Mesendoderm (in vitro differentiated cells): ENCODE measurements at regions not wholly inside any gene's neighbourhood (a gene's known extent, or its start where the extent isn't known, plus 50 kb on each side); places are given as distances from the start of the nearest gene placed in this dataset.

Experiments used
- DNase-seq: peaks from one replicate; pipeline ENCODE4 v3.0.0; 2013
- H2AK5ac ChIP-seq: 2 replicates; pipeline ENCODE4 v1.6.1; 2013; ENCODE audit warnings: low read length, inconsistent platforms
- H2BK120ac ChIP-seq: 2 replicates; pipeline ENCODE4 v1.6.1; 2013; ENCODE audit warnings: low read depth, mild to moderate bottlenecking, low read length, moderate library complexity, mixed read lengths
- H2BK15ac ChIP-seq: replicated peaks from 2 replicates; pipeline ENCODE4 v1.6.1; 2013; ENCODE audit warnings: low read depth, mild to moderate bottlenecking, moderate library complexity
- H2BK5ac ChIP-seq: 2 replicates; pipeline ENCODE4 v1.6.1; 2013; ENCODE audit warnings: low read length, inconsistent platforms
- H3K18ac ChIP-seq: 2 replicates; pipeline ENCODE4 v1.6.1; 2013; ENCODE audit warnings: mild to moderate bottlenecking, low read length, mixed read lengths
- H3K23ac ChIP-seq: one replicate; pipeline ENCODE4 v1.6.1; 2013; ENCODE audit warnings: low read length
- H3K27ac ChIP-seq: 2 replicates; pipeline ENCODE4 v1.5.1; 2013; ENCODE audit warnings: low read depth, mild to moderate bottlenecking, inconsistent platforms, low read length, moderate library complexity
- H3K27me3 ChIP-seq: 2 replicates; pipeline ENCODE4 v1.6.1; 2013; ENCODE audit warnings: low read length, control low read depth, mild to moderate bottlenecking, inconsistent platforms; ENCODE audit not compliant: insufficient read depth, poor library complexity
- H3K36me3 ChIP-seq: 2 replicates; pipeline ENCODE4 v1.6.1; 2013; ENCODE audit warnings: low read length, inconsistent platforms; ENCODE audit not compliant: control insufficient read depth, insufficient read depth
- H3K4ac ChIP-seq: one replicate; pipeline ENCODE4 v1.6.1; 2013; ENCODE audit warnings: low read depth, mild to moderate bottlenecking, low read length, moderate library complexity
- H3K4me1 ChIP-seq: 2 replicates; pipeline ENCODE4 v1.6.1; 2013; ENCODE audit warnings: low read depth, low read length, inconsistent platforms; ENCODE audit not compliant: control insufficient read depth
- H3K4me2 ChIP-seq: 2 replicates; pipeline ENCODE4 v1.6.1; 2013; ENCODE audit warnings: low read length
- H3K4me3 ChIP-seq: 2 replicates; pipeline ENCODE4 v1.5.1; 2013; ENCODE audit warnings: mild to moderate bottlenecking, low read length
- H3K56ac ChIP-seq: one replicate; pipeline ENCODE4 v1.6.1; 2013; ENCODE audit warnings: low read length
- H3K79me1 ChIP-seq: 2 replicates; pipeline ENCODE4 v1.6.1; 2013; ENCODE audit warnings: low read length, inconsistent platforms
- H3K79me2 ChIP-seq: 2 replicates; pipeline ENCODE4 v1.6.1; 2013; ENCODE audit warnings: mild to moderate bottlenecking, low read length; ENCODE audit not compliant: control insufficient read depth, insufficient read depth
- H3K9ac ChIP-seq: 2 replicates; pipeline ENCODE4 v1.6.1; 2013; ENCODE audit warnings: low read length, inconsistent platforms
- H4K5ac ChIP-seq: one replicate; pipeline ENCODE4 v1.6.1; 2013; ENCODE audit warnings: low read length
- H4K8ac ChIP-seq: one replicate; pipeline ENCODE4 v1.6.1; 2013; ENCODE audit warnings: low read depth, mild to moderate bottlenecking, control low read depth, low read length, moderate library complexity
- WGBS: extraction: QIAGEN DNeasy Blood & Tissue Kit; methylation state at CpG from one replicate; pipeline ENCODE4 v1.1.7; 2013; ENCODE audit warnings: low lambda C conversion rate, missing lambda C conversion rate; ENCODE audit not compliant: insufficient coverage; ENCODE audit errors: extremely low coverage; 5-methylcytosine and 5-hydroxymethylcytosine counted together

DNA sequence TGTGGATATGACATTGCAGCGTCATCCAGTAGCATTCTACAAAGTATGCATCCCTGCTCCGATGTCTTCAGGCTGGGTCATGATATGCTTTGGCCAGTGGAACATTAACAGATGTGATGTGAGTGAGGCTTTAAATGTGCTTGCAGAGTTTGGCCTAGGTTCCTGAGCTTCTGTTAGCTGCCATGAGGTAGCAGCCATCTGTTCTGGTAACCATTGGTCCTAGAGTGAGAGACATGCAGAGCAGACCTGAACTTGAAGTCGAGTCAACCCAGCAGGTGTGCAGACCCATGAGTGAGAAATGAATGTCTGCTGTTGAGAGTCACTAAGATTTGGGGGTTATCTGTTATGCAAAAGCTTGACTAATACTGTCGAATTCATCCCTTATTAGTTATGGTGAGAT is 73.8 kb upstream of the NABP1 start:
- Histone ChIP-seq H4K5ac (no peak overlapping the region), H3K4me2 (no peak overlapping the region), H3K4ac (no peak overlapping the region), H4K8ac (no peak overlapping the region), H3K9ac (no peak overlapping the region), H3K27me3 (no peaks in the 10 kb centered on the region), H3K27ac (no peak overlapping the region), H3K4me1 (no peaks in the 10 kb centered on the region), H2BK15ac (no peak overlapping the region), H3K36me3 (no peaks in the 10 kb centered on the region), H2BK5ac (no peak overlapping the region), H3K18ac (no peak overlapping the region), H2BK120ac (no peak overlapping the region), H2AK5ac (no peak overlapping the region), H3K23ac (no peak overlapping the region), H3K4me3 (no peak overlapping the region), H3K79me1 (no peaks in the 10 kb centered on the region), H3K56ac (no peak overlapping the region), H3K79me2 (no peaks in the 10 kb centered on the region)
- DNase-seq, result no peak
- no CpG with 5 or more reads among the region's 4 CpGs for WGBS

DNA sequence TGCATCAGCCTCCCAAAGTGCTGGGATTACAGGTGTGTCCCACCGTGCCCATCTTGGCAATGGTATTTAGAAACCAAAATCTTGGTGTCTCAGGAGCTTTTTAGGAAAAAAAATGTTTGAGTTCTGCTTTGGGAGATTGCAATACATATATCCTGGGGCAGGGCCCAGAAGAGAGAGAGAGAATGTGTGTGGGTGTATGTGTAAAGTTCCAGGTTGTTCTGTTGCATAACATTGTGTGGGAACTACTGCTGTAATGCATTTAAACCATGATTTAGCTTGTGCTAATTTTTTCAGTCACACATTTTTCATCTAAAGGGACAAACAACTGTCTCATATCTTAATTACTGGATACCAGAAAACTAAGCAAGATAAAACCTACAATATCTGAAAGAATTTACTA is 70.8 kb upstream of the NABP1 start:
- no peak overlapping the region for H3K4ac ChIP-seq
- no peak for DNase-seq

DNA sequence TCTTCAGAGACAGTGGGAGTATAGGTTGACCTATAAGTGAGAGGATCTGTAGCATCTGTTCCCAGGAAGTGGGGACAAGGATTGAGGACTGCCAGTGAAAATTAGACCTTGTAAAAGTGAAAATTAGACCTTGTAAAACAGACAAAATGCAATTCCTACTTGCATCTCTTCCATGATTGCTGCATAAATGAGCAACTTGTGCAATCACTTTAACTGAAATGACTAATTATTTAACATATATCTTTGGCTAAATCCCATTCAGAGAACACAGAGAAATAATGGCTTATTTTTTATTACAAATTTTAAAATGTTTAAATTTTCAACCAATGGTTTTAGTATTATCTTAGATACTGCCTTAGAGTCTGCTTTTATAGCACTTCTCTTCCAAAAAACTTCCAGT is 67.2 kb upstream of the NABP1 start:
- no peak overlapping the region for H3K4ac ChIP-seq
- H2BK5ac ChIP-seq, result no peak overlapping the region
- H3K4me1 ChIP-seq, result no peaks in the 10 kb centered on the region
- H3K56ac ChIP-seq, result no peak overlapping the region
- no peak overlapping the region for H4K8ac ChIP-seq
- no peak overlapping the region for H2BK120ac ChIP-seq
- no peak overlapping the region for H3K4me3 ChIP-seq
- no peaks in the 10 kb centered on the region for H3K36me3 ChIP-seq
- H3K18ac ChIP-seq, result no peak overlapping the region
- H3K27ac ChIP-seq, result no peak overlapping the region
- H3K9ac ChIP-seq, result no peak overlapping the region
- no peak overlapping the region for H2AK5ac ChIP-seq
- no peak for DNase-seq
- H3K79me1 ChIP-seq, result no peaks in the 10 kb centered on the region
- no peak overlapping the region for H3K4me2 ChIP-seq
- no peak overlapping the region for H2BK15ac ChIP-seq
- H3K23ac ChIP-seq, result no peak overlapping the region
- no peaks in the 10 kb centered on the region for H3K79me2 ChIP-seq
- no peaks in the 10 kb centered on the region for H3K27me3 ChIP-seq
- no peak overlapping the region for H4K5ac ChIP-seq

More for the DNA sequence above, 70.8 kb upstream of the NABP1 start:
- no peaks in the 10 kb centered on the region for H3K79me2 ChIP-seq
- no peak overlapping the region for H3K23ac ChIP-seq
- H3K4me3 ChIP-seq, result no peak overlapping the region
- no peak overlapping the region for H4K8ac ChIP-seq
- no CpG with 5 or more reads among the region's 1 CpG for WGBS
- no peaks in the 10 kb centered on the region for H3K4me1 ChIP-seq
- H2AK5ac ChIP-seq, result no peak overlapping the region
- no peaks in the 10 kb centered on the region for H3K79me1 ChIP-seq
- H3K4me2 ChIP-seq, result no peak overlapping the region
- no peak overlapping the region for H3K27ac ChIP-seq
- no peaks in the 10 kb centered on the region for H3K27me3 ChIP-seq
- H2BK5ac ChIP-seq, result no peak overlapping the region
- H3K9ac ChIP-seq, result no peak overlapping the region
- H3K56ac ChIP-seq, result no peak overlapping the region
- H2BK15ac ChIP-seq, result no peak overlapping the region
- no peak overlapping the region for H2BK120ac ChIP-seq
- H4K5ac ChIP-seq, result no peak overlapping the region
- no peak overlapping the region for H3K18ac ChIP-seq
- no peaks in the 10 kb centered on the region for H3K36me3 ChIP-seq

DNA sequence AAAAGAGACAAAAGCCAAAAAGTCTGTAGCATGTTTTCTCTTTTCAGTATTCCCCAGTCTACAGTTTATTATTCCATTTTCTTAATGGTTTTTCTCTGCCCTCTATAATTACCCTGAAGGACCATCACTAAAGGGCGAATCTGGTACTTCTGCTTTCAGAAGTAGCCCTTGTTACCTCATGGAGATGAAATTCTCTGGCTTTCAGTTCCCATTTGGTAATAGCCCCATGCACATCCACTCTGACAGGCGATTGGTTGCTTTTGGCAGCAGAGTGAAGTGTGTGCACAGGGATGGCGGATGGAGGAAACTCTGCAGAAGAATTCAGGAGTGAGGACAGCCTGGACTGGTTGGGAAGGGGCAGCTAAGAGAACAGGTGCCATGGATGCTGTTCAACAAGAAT is 66.3 kb upstream of the NABP1 start:
- Histone ChIP-seq H3K4me1 (no peaks in the 10 kb centered on the region), H2BK120ac (no peak overlapping the region), H3K79me1 (no peaks in the 10 kb centered on the region), H3K4ac (no peak overlapping the region), H2AK5ac (no peak overlapping the region), H3K9ac (no peak overlapping the region), H3K23ac (peak overlapping the region; percentile 45), H4K8ac (no peak overlapping the region), H3K79me2 (no peaks in the 10 kb centered on the region), H3K27me3 (no peaks in the 10 kb centered on the region), H3K4me3 (no peak overlapping the region), H2BK5ac (no peak overlapping the region), H3K56ac (no peak overlapping the region), H3K36me3 (no peaks in the 10 kb centered on the region), H2BK15ac (no peak overlapping the region), H3K27ac (no peak overlapping the region), H4K5ac (no peak overlapping the region), H3K4me2 (no peak overlapping the region), H3K18ac (no peak overlapping the region)
- no peak for DNase-seq
- no CpG with 5 or more reads among the region's 3 CpGs for WGBS

DNA sequence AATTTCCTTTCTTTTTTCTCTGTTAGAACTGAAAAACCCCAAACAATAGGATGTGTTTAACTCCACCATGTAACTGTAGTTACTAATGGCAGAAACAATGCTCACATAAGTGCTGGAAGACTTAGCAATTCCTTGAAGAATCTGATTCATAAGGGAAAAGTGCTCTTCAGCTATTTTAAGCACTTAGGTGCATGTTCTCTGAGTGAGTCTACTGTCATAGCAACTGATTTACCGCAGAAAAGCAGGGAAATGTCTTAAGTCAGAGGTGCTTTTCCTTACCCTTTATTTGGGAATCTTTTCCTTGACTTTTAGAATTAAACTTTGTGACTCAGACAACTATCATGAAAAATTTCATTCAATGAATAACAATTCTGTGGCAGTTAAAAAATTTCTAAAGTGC is 65.4 kb upstream of the NABP1 start:
- H3K4me3 ChIP-seq, result no peak overlapping the region
- no peak overlapping the region for H3K27ac ChIP-seq
- WGBS, result no CpG with 5 or more reads among the region's 1 CpG
- H4K5ac ChIP-seq, result no peak overlapping the region
- H3K27me3 ChIP-seq, result no peaks in the 10 kb centered on the region
- H3K4me2 ChIP-seq, result no peak overlapping the region
- H3K36me3 ChIP-seq, result no peaks in the 10 kb centered on the region
- H3K18ac ChIP-seq, result no peak overlapping the region
- H3K9ac ChIP-seq, result no peak overlapping the region
- DNase-seq, result peak; percentile 54
- H3K79me1 ChIP-seq, result no peaks in the 10 kb centered on the region
- H3K79me2 ChIP-seq, result no peaks in the 10 kb centered on the region
- no peak overlapping the region for H3K23ac ChIP-seq
- H2AK5ac ChIP-seq, result no peak overlapping the region
- H2BK120ac ChIP-seq, result no peak overlapping the region
- no peaks in the 10 kb centered on the region for H3K4me1 ChIP-seq
- H2BK15ac ChIP-seq, result no peak overlapping the region
- H3K4ac ChIP-seq, result no peak overlapping the region
- H2BK5ac ChIP-seq, result no peak overlapping the region
- H3K56ac ChIP-seq, result no peak overlapping the region
- H4K8ac ChIP-seq, result no peak overlapping the region

DNA sequence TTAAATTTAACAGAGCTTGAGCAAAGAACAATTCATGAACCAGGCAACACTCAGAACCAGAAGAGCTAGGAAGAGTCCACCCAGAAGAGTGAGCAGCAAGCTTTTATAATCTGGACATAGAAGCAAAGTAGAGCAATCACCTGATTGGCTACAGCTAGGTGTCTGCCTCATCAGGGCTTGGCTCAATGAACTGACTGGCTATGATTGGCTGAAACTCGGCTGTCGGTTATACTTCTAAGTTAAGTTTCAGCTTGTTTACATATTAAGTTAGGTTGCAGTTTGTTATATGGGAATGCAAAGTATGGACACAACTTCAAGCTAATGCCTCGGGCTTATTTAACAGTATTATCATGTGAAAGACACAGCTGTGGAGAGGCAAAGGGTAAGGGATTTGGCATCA is 63.2 kb upstream of the NABP1 start:
- Histone ChIP-seq H2BK120ac (no peak overlapping the region), H3K79me1 (no peaks in the 10 kb centered on the region), H2AK5ac (no peak overlapping the region), H4K8ac (no peak overlapping the region), H4K5ac (no peak overlapping the region), H3K56ac (no peak overlapping the region), H3K79me2 (no peaks in the 10 kb centered on the region), H3K27me3 (no peaks in the 10 kb centered on the region), H3K4me3 (no peak overlapping the region), H3K36me3 (no peaks in the 10 kb centered on the region), H2BK5ac (no peak overlapping the region), H3K4me2 (no peak overlapping the region), H3K4ac (no peak overlapping the region), H3K9ac (no peak overlapping the region), H3K4me1 (no peaks in the 10 kb centered on the region), H3K18ac (no peak overlapping the region), H2BK15ac (no peak overlapping the region), H3K27ac (no peak overlapping the region), H3K23ac (no peak overlapping the region)
- WGBS, result no CpG with 5 or more reads among the region's 3 CpGs
- no peak for DNase-seq
